OCI-LY7 (cell line): ENCODE measurements at regions not wholly inside any gene's neighbourhood (a gene's known extent, or its start where the extent isn't known, plus 50 kb on each side); places are given as distances from the start of the nearest gene placed in this dataset.

Experiments used
- EZH2phosphoT487 ChIP-seq: fragments of 200-600 bp; sonication (generic); IDR thresholded peaks from 2 replicates; pipeline ENCODE4 v1.6.1; 2018; ENCODE audit warnings: low read depth, borderline replicate concordance, mild to moderate bottlenecking, mixed run types, antibody characterized with exemption, low read length, moderate library complexity, mixed read lengths
- TF ChIP-seq, protein P1 (sequence below): fragments of 200-600 bp; sonication (generic); conservative IDR thresholded peaks from 2 replicates; pipeline ENCODE4 v1.5.1; 2014; ENCODE audit warnings: mild to moderate bottlenecking, antibody characterized with exemption, low read length, moderate library complexity, mixed read lengths

DNA sequence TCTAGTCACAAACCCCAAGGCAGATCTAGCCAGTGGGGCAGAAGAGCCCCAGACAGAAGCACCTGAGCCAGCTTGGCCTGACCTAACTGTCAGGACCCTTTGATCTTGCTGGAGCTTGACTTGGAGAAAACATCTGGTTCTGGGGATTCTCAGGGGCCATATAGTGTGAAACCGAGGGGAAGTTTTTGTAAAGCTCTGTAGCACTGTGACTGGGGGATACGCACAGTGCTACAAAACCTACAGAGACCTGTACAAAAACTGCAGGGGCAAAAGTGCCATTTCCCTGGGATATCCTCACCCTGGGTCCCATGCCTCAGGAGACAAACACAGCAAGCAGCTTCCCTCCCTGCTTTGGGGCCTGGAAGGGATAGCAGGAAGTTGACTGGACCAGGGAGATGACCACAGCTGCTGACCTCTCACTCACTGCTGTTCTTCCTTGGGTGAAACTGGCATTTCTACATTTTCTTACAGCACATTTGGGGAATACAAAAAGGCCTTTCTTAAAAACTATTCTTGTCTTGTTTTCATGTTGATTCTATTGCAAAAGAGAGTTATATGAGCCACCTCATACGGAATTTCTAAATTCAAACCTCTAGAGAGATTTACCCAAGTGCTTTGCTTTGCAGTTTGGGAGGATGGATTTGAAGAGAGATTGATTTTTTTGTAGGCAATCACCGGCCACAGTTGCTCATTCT lies 140.0 kb downstream of the DAD1 start:
- TF ChIP-seq, protein P1, sequence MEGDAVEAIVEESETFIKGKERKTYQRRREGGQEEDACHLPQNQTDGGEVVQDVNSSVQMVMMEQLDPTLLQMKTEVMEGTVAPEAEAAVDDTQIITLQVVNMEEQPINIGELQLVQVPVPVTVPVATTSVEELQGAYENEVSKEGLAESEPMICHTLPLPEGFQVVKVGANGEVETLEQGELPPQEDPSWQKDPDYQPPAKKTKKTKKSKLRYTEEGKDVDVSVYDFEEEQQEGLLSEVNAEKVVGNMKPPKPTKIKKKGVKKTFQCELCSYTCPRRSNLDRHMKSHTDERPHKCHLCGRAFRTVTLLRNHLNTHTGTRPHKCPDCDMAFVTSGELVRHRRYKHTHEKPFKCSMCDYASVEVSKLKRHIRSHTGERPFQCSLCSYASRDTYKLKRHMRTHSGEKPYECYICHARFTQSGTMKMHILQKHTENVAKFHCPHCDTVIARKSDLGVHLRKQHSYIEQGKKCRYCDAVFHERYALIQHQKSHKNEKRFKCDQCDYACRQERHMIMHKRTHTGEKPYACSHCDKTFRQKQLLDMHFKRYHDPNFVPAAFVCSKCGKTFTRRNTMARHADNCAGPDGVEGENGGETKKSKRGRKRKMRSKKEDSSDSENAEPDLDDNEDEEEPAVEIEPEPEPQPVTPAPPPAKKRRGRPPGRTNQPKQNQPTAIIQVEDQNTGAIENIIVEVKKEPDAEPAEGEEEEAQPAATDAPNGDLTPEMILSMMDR, result no peak
- TF ChIP-seq EZH2phosphoT487, result no peak
